Chondrocyte (in vitro differentiated cells): ENCODE measurements at regions not wholly inside any gene's neighbourhood (a gene's known extent, or its start where the extent isn't known, plus 50 kb on each side); places are given as distances from the start of the nearest gene placed in this dataset.

Source experiments
- DNase-seq: peaks from one replicate; pipeline ENCODE4 v3.0.0; 2021; ENCODE audit warnings: mixed read lengths, low spot score
- H3K27ac Mint-ChIP-seq: one replicate; pipeline ENCODE4 v1.8.0; 2021; ENCODE audit warnings: mild to moderate bottlenecking, moderate library complexity, mixed read lengths; ENCODE audit not compliant: unreplicated experiment
- H3K27me3 Mint-ChIP-seq: 2 replicates; pipeline ENCODE4 v1.8.0; 2021; ENCODE audit warnings: low read depth, mixed read lengths
- H3K36me3 Mint-ChIP-seq: 2 replicates; pipeline ENCODE4 v1.8.0; 2021; ENCODE audit warnings: low read depth, mixed read lengths
- H3K4me1 Mint-ChIP-seq: 2 replicates; pipeline ENCODE4 v1.8.0; 2021; ENCODE audit warnings: low read depth, mild to moderate bottlenecking, mixed read lengths
- H3K4me3 Mint-ChIP-seq: one replicate; pipeline ENCODE4 v1.8.0; 2021; ENCODE audit warnings: mild to moderate bottlenecking, moderate library complexity, mixed read lengths; ENCODE audit not compliant: unreplicated experiment
- H3K9me3 Mint-ChIP-seq: 2 replicates; pipeline ENCODE4 v1.8.0; 2021; ENCODE audit warnings: low read depth, mixed read lengths
- TF ChIP-seq, protein P1 (sequence below): fragments of 200-600 bp; sonication (generic); IDR thresholded peaks from 2 replicates; pipeline ENCODE4 v1.5.0; 2021; ENCODE audit warnings: antibody characterized with exemption, mild to moderate bottlenecking, moderate library complexity

DNA sequence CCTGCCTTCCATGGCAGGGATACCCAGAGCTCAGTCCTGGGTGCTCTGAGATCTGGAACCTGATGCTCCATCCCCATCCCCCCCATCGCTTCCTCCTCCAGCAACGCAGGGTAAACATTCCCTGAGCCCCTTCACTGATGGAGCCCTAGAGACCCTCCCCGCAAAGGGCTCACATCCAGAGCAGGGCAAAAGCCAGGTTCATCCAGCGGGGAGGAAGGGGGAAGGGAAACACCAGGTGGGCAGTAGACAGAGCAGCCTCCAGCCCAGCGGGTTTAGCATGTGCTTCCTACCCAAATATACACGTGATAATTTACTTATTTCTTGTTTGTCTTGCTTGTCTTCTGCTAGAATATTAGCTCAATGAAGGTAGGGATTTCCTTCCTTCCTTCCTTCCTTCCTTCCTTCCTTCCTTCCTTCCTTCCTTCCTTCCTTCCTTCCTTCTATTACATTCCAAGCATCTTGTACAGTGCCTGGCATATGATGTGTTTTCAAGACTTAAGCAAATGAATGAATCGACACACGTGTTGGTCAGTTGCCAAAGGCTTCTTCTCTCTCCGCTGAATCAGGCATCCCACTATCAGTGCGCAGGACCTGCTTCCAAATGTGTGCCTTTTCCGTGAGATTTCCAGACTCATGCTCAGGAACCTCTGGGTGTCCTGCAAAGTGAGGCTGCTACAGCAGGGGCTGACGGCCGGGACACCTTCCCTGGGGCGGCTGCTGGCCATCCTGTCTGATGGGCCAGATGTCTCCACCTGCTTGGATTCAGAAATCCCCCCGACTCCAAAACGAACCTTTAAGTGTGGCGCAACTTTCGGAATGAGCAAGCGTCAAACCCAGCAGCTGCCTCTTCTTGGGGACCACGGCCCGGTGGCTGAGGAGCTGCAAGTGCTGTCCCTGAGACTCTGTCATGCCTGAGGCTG, 955.1 kb downstream of the BRD1 start:
- no peak overlapping the region for H3K4me3 Mint-ChIP-seq
- no peak overlapping the region for H3K27ac Mint-ChIP-seq
- peaks cover 28% of the 10 kb centered on the region for H3K27me3 Mint-ChIP-seq
- peak; percentile 73 for DNase-seq
- TF ChIP-seq, protein P1, sequence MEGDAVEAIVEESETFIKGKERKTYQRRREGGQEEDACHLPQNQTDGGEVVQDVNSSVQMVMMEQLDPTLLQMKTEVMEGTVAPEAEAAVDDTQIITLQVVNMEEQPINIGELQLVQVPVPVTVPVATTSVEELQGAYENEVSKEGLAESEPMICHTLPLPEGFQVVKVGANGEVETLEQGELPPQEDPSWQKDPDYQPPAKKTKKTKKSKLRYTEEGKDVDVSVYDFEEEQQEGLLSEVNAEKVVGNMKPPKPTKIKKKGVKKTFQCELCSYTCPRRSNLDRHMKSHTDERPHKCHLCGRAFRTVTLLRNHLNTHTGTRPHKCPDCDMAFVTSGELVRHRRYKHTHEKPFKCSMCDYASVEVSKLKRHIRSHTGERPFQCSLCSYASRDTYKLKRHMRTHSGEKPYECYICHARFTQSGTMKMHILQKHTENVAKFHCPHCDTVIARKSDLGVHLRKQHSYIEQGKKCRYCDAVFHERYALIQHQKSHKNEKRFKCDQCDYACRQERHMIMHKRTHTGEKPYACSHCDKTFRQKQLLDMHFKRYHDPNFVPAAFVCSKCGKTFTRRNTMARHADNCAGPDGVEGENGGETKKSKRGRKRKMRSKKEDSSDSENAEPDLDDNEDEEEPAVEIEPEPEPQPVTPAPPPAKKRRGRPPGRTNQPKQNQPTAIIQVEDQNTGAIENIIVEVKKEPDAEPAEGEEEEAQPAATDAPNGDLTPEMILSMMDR, result no peak
- no peaks in the 10 kb centered on the region for H3K36me3 Mint-ChIP-seq
- no peaks in the 10 kb centered on the region for H3K4me1 Mint-ChIP-seq
- no peaks in the 10 kb centered on the region for H3K9me3 Mint-ChIP-seq

DNA sequence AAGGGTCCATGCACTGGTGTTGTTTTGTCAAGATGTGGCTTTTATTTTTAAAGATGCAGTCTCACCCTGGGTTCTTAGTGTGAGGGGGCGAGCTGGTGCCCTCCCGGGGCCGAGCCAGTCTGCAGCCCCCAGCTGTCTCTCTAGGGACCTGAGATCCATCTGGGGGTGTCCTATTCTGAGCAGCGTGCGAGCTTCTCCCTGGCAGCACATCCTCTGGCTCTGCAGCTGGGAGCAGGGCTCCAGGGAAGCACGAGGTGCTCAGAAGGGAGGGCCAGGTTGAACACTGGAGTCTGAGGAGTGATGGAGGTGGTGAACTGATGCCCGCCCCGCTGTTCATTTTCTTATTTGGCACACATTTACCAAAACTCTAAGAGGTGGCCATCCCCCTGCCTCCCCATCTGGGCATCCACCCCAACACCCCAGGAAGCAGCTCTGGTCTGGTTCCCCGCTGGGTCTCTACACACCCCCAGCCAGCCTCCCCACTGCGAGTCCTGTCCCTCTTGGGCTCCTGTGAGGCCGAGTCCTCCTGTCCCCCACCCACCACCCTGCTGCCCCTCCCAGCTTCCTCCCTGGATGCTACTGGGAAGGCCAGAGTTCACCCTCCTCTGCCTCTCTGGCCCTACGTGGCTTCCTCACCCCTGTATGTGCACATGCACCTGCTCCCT, 956.4 kb downstream of the BRD1 start:
- peak; percentile 76 for DNase-seq
- H3K27me3 Mint-ChIP-seq, result peaks cover 29% of the 10 kb centered on the region
- H3K4me3 Mint-ChIP-seq, result no peak overlapping the region
- no peak overlapping the region for H3K27ac Mint-ChIP-seq
- H3K4me1 Mint-ChIP-seq, result no peaks in the 10 kb centered on the region
- no peaks in the 10 kb centered on the region for H3K9me3 Mint-ChIP-seq
- no peaks in the 10 kb centered on the region for H3K36me3 Mint-ChIP-seq
- TF ChIP-seq, protein P1, result no peak

DNA sequence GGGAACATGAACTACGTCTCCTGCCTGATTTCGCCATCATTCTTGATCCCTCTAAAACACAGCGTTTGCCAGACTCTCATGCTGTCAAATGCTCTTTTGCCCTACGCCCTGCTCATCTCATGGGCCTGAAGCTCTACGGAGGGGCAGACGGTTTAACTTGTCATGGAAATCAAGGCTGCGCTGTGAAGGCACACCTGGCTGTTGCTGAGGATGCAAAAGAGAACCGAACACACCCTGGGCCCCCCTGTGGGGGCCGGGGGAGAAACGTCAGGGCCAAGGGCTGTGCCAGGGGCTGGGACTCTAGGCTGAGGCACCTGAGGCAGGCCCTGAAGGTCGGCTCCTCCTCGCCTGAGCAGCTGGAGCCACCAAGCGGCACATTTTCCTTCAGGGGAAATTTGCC, 957.2 kb downstream of the BRD1 start:
- peak; percentile 47 for DNase-seq
- Mint-ChIP-seq H3K27me3 (peaks cover 30% of the 10 kb centered on the region), H3K9me3 (no peaks in the 10 kb centered on the region), H3K36me3 (no peaks in the 10 kb centered on the region), H3K4me3 (no peak overlapping the region), H3K27ac (no peak overlapping the region), H3K4me1 (no peaks in the 10 kb centered on the region)
- TF ChIP-seq, protein P1, result no peak

DNA sequence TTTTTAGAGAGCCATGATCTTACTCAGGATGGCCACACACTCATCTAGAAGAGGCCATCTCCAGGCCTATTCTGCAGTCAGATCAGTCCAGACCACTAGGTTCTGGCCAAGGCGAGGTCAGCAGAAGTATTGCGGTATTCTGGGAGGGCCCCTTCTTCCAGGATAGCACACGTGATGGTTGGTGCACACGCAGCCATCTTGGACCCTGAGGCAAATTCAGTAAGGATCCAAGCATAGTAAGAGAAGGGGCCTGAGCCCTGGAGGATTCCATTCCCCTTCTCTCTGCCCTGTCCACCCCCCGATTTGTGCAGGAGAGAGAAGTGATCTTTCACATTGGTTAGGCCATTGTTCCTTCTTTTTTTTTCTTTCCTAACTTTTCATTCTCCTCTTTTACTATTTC, 957.9 kb downstream of the BRD1 start:
- Mint-ChIP-seq H3K4me1 (no peaks in the 10 kb centered on the region), H3K27me3 (peaks cover 30% of the 10 kb centered on the region), H3K9me3 (no peaks in the 10 kb centered on the region), H3K27ac (no peak overlapping the region), H3K36me3 (no peaks in the 10 kb centered on the region), H3K4me3 (no peak overlapping the region)
- TF ChIP-seq, protein P1, result no peak
- no peak for DNase-seq

DNA sequence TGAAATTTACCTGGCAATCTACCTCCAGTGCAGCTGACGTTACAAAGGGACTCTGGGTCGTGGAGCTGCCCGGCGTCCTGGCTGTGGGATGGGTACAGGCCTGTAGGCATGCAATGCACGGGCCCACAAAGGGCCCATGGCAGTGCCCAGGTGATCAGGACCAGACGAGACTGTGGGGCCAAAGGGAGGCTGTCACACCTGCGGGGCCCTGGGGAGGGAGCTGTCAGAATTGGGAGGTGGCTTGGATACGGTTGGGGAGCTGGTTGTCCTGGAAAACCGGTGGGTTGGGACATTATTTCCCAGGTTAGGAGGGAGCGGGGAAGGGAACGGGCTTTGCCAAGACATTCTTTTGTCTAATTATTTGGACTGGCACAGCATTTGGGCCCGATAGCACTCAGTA, 958.5 kb downstream of the BRD1 start:
- TF ChIP-seq, protein P1, result no peak
- Mint-ChIP-seq H3K4me1 (no peaks in the 10 kb centered on the region), H3K4me3 (no peak overlapping the region), H3K9me3 (no peaks in the 10 kb centered on the region), H3K36me3 (no peaks in the 10 kb centered on the region), H3K27ac (no peak overlapping the region), H3K27me3 (peaks cover 26% of the 10 kb centered on the region)
- DNase-seq, result peak; percentile 75
